Chondrocyte (in vitro differentiated cells): ENCODE measurements at regions not wholly inside any gene's neighbourhood (a gene's known extent, or its start where the extent isn't known, plus 50 kb on each side); places are given as distances from the start of the nearest gene placed in this dataset.
"Not testable (repeated sequence)": the region's sequence is repeated elsewhere in the genome, so short reads cannot be mapped to it uniquely, and the experiment has no call there.

Experiments
- DNase-seq: peaks from one replicate; pipeline ENCODE4 v3.0.0; 2021; ENCODE audit warnings: mixed read lengths, low spot score
- H3K27ac Mint-ChIP-seq: one replicate; pipeline ENCODE4 v1.8.0; 2021; ENCODE audit warnings: mild to moderate bottlenecking, moderate library complexity, mixed read lengths; ENCODE audit not compliant: unreplicated experiment
- H3K27me3 Mint-ChIP-seq: 2 replicates; pipeline ENCODE4 v1.8.0; 2021; ENCODE audit warnings: low read depth, mixed read lengths
- H3K36me3 Mint-ChIP-seq: 2 replicates; pipeline ENCODE4 v1.8.0; 2021; ENCODE audit warnings: low read depth, mixed read lengths
- H3K4me1 Mint-ChIP-seq: 2 replicates; pipeline ENCODE4 v1.8.0; 2021; ENCODE audit warnings: low read depth, mild to moderate bottlenecking, mixed read lengths
- H3K4me3 Mint-ChIP-seq: one replicate; pipeline ENCODE4 v1.8.0; 2021; ENCODE audit warnings: mild to moderate bottlenecking, moderate library complexity, mixed read lengths; ENCODE audit not compliant: unreplicated experiment
- H3K9me3 Mint-ChIP-seq: 2 replicates; pipeline ENCODE4 v1.8.0; 2021; ENCODE audit warnings: low read depth, mixed read lengths
- CTCF ChIP-seq: fragments of 200-600 bp; sonication (generic); IDR thresholded peaks from 2 replicates; pipeline ENCODE4 v1.5.0; 2021; ENCODE audit warnings: antibody characterized with exemption, mild to moderate bottlenecking, moderate library complexity

- H3K9me3 Mint-ChIP-seq = no peaks in the 10 kb centered on the region
- no peak for TF ChIP-seq CTCF
- no peak overlapping the region for H3K4me3 Mint-ChIP-seq
- H3K27ac Mint-ChIP-seq = no peak overlapping the region
- DNase-seq = no peak
- H3K27me3 Mint-ChIP-seq = no peaks in the 10 kb centered on the region
- no peaks in the 10 kb centered on the region for H3K4me1 Mint-ChIP-seq
- no peaks in the 10 kb centered on the region for H3K36me3 Mint-ChIP-seq
These were observed 509.2 kb upstream of the CHD1 start for GRCh38 chr5:99437986-99438385.

GRCh38 chr5:99423396-99423795 lies 494.6 kb upstream of the CHD1 start:
- H3K27ac Mint-ChIP-seq, DNase-seq, H3K27me3 Mint-ChIP-seq, H3K4me3 Mint-ChIP-seq, H3K36me3 Mint-ChIP-seq, H3K4me1 Mint-ChIP-seq, H3K9me3 Mint-ChIP-seq: not testable (repeated sequence)

- not testable (repeated sequence) for H3K27me3 Mint-ChIP-seq, H3K9me3 Mint-ChIP-seq, H3K4me3 Mint-ChIP-seq, H3K36me3 Mint-ChIP-seq, H3K27ac Mint-ChIP-seq, DNase-seq, H3K4me1 Mint-ChIP-seq
These were observed 489.8 kb upstream of the CHD1 start for GRCh38 chr5:99418640-99419039.

GRCh38 chr5:99410386-99410785 lies 481.6 kb upstream of the CHD1 start:
- H3K4me1 Mint-ChIP-seq, H3K9me3 Mint-ChIP-seq, H3K4me3 Mint-ChIP-seq, H3K27me3 Mint-ChIP-seq, H3K36me3 Mint-ChIP-seq, H3K27ac Mint-ChIP-seq: not testable (repeated sequence)
- peak; percentile 81 for DNase-seq

GRCh38 chr5:99404764-99405302 lies 476.0 kb upstream of the CHD1 start:
- H3K4me1 Mint-ChIP-seq = peaks cover 11% of the 10 kb centered on the region
- H3K27ac Mint-ChIP-seq, H3K4me3 Mint-ChIP-seq, DNase-seq, H3K36me3 Mint-ChIP-seq, H3K9me3 Mint-ChIP-seq, H3K27me3 Mint-ChIP-seq: not testable (repeated sequence)

- not testable (repeated sequence) for DNase-seq, H3K4me3 Mint-ChIP-seq, H3K36me3 Mint-ChIP-seq, H3K27me3 Mint-ChIP-seq, H3K9me3 Mint-ChIP-seq, H3K27ac Mint-ChIP-seq
- peaks cover 18% of the 10 kb centered on the region for H3K4me1 Mint-ChIP-seq
These were observed 471.8 kb upstream of the CHD1 start for GRCh38 chr5:99400571-99400970.

GRCh38 chr5:99398976-99399375 lies 470.2 kb upstream of the CHD1 start:
- H3K9me3 Mint-ChIP-seq = peaks cover 13% of the 10 kb centered on the region
- no peaks in the 10 kb centered on the region for H3K36me3 Mint-ChIP-seq
- H3K27ac Mint-ChIP-seq = no peak overlapping the region
- peaks cover 1% of the 10 kb centered on the region for H3K27me3 Mint-ChIP-seq
- no peak for DNase-seq
- peaks cover 18% of the 10 kb centered on the region for H3K4me1 Mint-ChIP-seq
- no peak overlapping the region for H3K4me3 Mint-ChIP-seq
- TF ChIP-seq CTCF = no peak

GRCh38 chr5:99386406-99387077 lies 457.7 kb upstream of the CHD1 start:
- Mint-ChIP-seq H3K4me3 (no peak overlapping the region), H3K27ac (no peak overlapping the region), H3K4me1 (no peaks in the 10 kb centered on the region), H3K27me3 (no peaks in the 10 kb centered on the region), H3K36me3 (peaks cover 3% of the 10 kb centered on the region), H3K9me3 (peaks cover 21% of the 10 kb centered on the region)
- no peak for TF ChIP-seq CTCF
- DNase-seq = no peak
